ENCODE measurements at regions not wholly inside any gene's neighbourhood (a gene's known extent, or its start where the extent isn't known, plus 50 kb on each side); places are given as distances from the start of the nearest gene placed in this dataset.

- no peak overlapping the region for H3K27ac Mint-ChIP-seq
- H3K4me3 Mint-ChIP-seq: no peak overlapping the region
- DNase-seq: no peak
- ChIA-PET POLR2A (no interaction called here), CTCF (no interaction called here)
- H3K36me3 Mint-ChIP-seq (ENCODE audit: low read depth): no peaks in the 10 kb centered on the region
- H3K27me3 Mint-ChIP-seq: no peaks in the 10 kb centered on the region
- H3K9me3 Mint-ChIP-seq: no peaks in the 10 kb centered on the region
- no peaks in the 10 kb centered on the region for H3K4me1 Mint-ChIP-seq
Observed at GRCh38 chr1:76781447-76781846, 85.8 kb upstream of the ST6GALNAC5 start.

GRCh38 chr1:76782809-76783208 lies 84.5 kb upstream of the ST6GALNAC5 start:
- no peaks in the 10 kb centered on the region for H3K9me3 Mint-ChIP-seq
- no peak overlapping the region for H3K27ac Mint-ChIP-seq
- CTCF ChIA-PET: no interaction called here
- no peaks in the 10 kb centered on the region for H3K4me1 Mint-ChIP-seq
- no peak overlapping the region for H3K4me3 Mint-ChIP-seq
- no peaks in the 10 kb centered on the region for H3K27me3 Mint-ChIP-seq
- POLR2A ChIA-PET: no interaction called here
- no peaks in the 10 kb centered on the region for H3K36me3 Mint-ChIP-seq (ENCODE audit: low read depth)
- no peak for DNase-seq

- H3K9me3 Mint-ChIP-seq: no peaks in the 10 kb centered on the region
- CTCF ChIA-PET: no interaction called here
- no peaks in the 10 kb centered on the region for H3K36me3 Mint-ChIP-seq (ENCODE audit: low read depth)
Observed at GRCh38 chr1:76784502-76784901, 82.8 kb upstream of the ST6GALNAC5 start.

GRCh38 chr1:76786222-76786621 lies 81.1 kb upstream of the ST6GALNAC5 start:
- no peak overlapping the region for H3K27ac Mint-ChIP-seq
- H3K36me3 Mint-ChIP-seq (ENCODE audit: low read depth): no peaks in the 10 kb centered on the region
- ChIA-PET CTCF (no interaction called here), POLR2A (no interaction called here)
- H3K4me1 Mint-ChIP-seq: no peaks in the 10 kb centered on the region
- H3K4me3 Mint-ChIP-seq: no peak overlapping the region
- H3K27me3 Mint-ChIP-seq: no peaks in the 10 kb centered on the region
- DNase-seq: no peak
- H3K9me3 Mint-ChIP-seq: no peaks in the 10 kb centered on the region

More at GRCh38 chr1:76784502-76784901, 82.8 kb upstream of the ST6GALNAC5 start:
- DNase-seq: no peak
- Mint-ChIP-seq H3K4me1 (no peaks in the 10 kb centered on the region), H3K27ac (no peak overlapping the region), H3K4me3 (no peak overlapping the region), H3K27me3 (no peaks in the 10 kb centered on the region)
- POLR2A ChIA-PET: no interaction called here

GRCh38 chr1:76793594-76793993 lies 73.7 kb upstream of the ST6GALNAC5 start:
- CTCF ChIA-PET: no interaction called here
- Mint-ChIP-seq H3K36me3 (ENCODE audit: low read depth) (no peaks in the 10 kb centered on the region), H3K9me3 (no peaks in the 10 kb centered on the region)

GRCh38 chr1:76799700-76800099 lies 67.6 kb upstream of the ST6GALNAC5 start:
- no peaks in the 10 kb centered on the region for H3K27me3 Mint-ChIP-seq
- H3K4me1 Mint-ChIP-seq: no peaks in the 10 kb centered on the region
- no peaks in the 10 kb centered on the region for H3K36me3 Mint-ChIP-seq (ENCODE audit: low read depth)
- ChIA-PET POLR2A (no interaction called here), CTCF (no interaction called here)
- H3K9me3 Mint-ChIP-seq: no peaks in the 10 kb centered on the region
- no peak overlapping the region for H3K4me3 Mint-ChIP-seq
- no peak for DNase-seq
- no peak overlapping the region for H3K27ac Mint-ChIP-seq

More at GRCh38 chr1:76793594-76793993, 73.7 kb upstream of the ST6GALNAC5 start:
- POLR2A ChIA-PET: no interaction called here
- DNase-seq: no peak
- H3K4me3 Mint-ChIP-seq: no peak overlapping the region
- no peak overlapping the region for H3K27ac Mint-ChIP-seq
- no peaks in the 10 kb centered on the region for H3K27me3 Mint-ChIP-seq
- H3K4me1 Mint-ChIP-seq: no peaks in the 10 kb centered on the region

GRCh38 chr1:76802094-76802493 lies 65.2 kb upstream of the ST6GALNAC5 start:
- ChIA-PET CTCF (no interaction called here), POLR2A (no interaction called here)
- DNase-seq: no peak
- Mint-ChIP-seq H3K27me3 (no peaks in the 10 kb centered on the region), H3K9me3 (no peaks in the 10 kb centered on the region), H3K4me3 (no peak overlapping the region), H3K4me1 (no peaks in the 10 kb centered on the region), H3K36me3 (ENCODE audit: low read depth) (no peaks in the 10 kb centered on the region), H3K27ac (no peak overlapping the region)

- Mint-ChIP-seq H3K27me3 (peaks cover 5% of the 10 kb centered on the region), H3K9me3 (no peaks in the 10 kb centered on the region), H3K36me3 (ENCODE audit: low read depth) (no peaks in the 10 kb centered on the region), H3K27ac (no peak overlapping the region), H3K4me3 (no peak overlapping the region), H3K4me1 (no peaks in the 10 kb centered on the region)
- no peak for DNase-seq
- ChIA-PET POLR2A (no interaction called here), CTCF (interaction anchor here (1.3 kb wide), 1 partner anchor 58 kb away, joined by 3 read pairs; no protein-coding TSS in a partner anchor)
Observed at GRCh38 chr1:76807543-76808260, 59.6 kb upstream of the ST6GALNAC5 start.
